SKM-1 treated with dmso at 0.1 percent for 144 hours (cell line): ENCODE measurements at regions not wholly inside any gene's neighbourhood (a gene's known extent, or its start where the extent isn't known, plus 50 kb on each side); places are given as distances from the start of the nearest gene placed in this dataset.
A peak's percentile ranks its signal among the peaks of the same experiment; 100 is the strongest.

Source experiments
- DNase-seq: peaks from one replicate; lab custom pipeline; 2025; ENCODE audit not compliant: unreplicated experiment; lab: John Stamatoyannopoulos, UW

DNA sequence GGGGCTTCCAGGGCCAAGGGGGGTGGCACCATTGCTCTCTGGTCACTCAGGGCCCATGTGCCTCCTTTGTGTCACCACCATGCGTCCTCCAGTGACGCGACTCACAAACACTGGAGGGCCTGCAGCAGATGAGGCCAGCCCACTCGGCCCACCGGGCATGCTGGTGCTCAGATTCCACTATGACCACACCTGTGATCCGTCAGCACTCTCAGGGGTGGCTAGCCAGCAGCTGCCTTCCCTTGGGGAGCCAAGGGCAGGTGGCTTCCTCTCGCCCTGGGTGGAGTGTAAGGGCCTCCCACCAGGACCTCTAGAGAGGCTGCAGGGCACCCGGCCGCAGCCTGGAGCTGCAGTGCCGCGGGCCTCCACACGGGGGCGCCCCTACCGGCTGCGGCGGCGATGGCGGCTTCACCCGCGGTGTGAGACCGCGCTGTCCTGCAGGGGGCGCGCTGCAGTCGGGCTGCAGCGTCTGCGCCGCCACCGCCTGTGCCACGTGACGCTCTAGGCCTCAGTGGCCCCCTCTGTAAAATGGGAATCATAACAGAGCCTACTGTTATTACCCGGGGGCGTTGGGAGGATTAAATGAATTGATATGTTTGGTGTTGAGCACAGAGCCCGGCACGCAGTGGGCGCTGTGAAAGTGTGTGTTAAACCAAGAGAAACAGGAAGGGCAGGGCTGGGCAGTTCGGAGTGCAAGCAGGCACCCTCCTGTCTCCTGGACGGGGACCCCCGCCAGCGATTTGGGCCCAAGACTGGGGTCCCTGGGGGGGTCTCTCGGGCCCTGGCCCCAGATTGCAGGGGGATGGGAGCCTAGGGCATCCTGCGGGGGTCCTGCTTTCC lies 192.4 kb upstream of the GSE1 start:
- peak; percentile 65 for DNase-seq

DNA sequence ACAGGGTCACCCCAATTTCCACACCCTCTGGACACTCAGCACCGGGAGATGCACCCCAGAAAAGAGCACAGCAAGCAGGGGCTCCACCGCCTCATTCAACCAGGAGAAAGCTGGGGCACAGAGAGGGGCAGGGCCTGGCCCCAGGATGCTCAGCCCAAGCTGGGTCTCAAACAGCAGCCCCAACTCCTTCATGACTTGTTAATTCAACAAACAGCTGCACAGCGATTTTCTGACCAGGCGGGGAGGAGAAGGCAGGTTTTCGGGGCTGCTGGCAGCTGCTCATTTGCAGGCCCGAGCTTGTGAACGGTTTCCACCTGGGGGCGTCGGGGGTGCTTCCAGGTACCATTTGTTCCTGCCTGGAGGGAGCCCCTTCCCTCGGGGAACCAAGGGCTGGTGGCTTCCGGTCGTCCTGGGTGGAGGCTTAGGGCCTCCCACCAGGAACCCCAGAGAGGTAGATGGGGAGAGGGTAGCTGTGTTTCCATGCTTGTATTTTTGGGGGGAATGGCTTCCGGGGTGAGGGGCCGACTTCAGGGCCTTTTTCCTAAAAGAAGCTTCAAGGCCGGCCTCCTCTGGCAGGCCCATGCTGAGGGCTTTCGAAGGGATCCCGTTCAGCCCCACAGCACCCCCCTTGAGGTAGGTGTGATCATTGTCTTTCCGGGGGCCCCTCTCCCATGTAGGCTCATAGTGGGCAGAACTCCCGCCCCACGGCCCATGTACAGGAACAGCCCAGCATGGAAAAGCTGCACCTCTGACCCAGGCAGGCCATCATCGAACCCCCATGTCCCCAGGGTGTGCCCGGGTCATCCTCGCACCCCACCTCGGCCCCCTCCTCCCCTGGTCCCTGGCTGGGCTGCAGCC lies 191.6 kb upstream of the GSE1 start:
- DNase-seq = no peak

DNA sequence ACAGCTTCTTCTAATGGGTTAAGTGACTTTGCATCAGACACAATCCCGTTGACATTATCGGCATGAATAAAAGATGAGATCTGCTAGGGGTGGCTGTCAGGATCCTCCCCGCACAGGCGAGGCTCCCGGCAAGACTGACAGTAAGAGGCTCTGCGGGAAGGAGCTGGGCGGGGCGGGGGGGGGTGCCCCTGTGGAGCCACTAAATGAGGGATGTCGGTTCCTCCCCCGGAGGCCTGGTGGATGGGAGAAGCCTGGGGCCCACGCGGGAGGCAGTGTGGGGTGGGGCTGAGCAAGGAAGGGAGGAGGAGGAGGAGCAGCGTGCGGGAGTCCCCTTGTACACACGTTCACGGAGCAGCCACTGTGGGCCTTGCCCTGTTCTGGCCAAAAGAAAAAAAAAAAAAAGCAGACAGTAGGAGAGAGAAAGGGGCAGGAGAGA lies 190.9 kb upstream of the GSE1 start:
- DNase-seq = no peak

DNA sequence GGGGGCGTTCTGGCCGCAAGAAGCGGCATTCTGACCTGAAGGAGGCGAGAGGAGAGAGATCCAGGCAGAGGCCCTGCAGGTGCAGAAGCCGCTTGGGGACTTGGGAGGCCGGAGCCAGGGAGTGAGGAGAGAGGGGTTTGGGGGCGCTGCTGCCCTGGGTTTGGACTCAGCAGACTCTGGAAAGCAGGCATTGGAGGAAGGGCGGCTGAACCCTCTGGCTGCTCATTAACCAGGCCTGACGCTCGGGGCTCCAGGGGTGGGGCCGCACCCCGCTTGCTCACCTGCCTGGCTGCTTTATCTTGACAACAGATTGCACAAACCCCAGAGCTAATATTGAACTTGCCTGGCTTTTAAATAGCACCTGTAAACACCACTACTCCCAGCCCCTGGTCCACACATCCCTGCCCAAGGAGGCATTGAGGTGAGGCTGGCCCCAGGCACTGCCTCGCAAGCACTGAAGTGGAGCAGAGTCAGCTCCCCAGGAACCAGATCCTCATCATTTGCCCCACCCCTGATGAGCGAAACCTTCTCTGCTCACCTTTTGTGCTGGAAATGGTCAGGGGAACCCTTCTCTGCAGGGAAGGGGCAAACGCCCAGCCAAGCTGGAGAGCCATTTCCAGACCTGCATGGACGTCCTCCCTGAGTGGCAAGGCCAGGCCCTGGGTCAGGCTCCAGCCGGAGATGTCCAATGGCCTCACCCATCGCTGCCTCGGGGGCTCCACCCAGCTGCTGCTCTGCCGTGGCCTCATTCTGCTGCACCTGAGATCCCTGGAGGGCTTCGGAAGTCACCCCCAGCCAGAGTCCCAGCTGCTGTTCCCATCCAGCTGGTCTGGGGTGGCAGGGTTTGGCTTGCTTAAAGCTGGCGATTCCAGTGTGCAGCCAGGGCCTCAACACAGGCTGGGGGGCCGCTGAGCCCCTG lies 190.2 kb upstream of the GSE1 start:
- no peak for DNase-seq

DNA sequence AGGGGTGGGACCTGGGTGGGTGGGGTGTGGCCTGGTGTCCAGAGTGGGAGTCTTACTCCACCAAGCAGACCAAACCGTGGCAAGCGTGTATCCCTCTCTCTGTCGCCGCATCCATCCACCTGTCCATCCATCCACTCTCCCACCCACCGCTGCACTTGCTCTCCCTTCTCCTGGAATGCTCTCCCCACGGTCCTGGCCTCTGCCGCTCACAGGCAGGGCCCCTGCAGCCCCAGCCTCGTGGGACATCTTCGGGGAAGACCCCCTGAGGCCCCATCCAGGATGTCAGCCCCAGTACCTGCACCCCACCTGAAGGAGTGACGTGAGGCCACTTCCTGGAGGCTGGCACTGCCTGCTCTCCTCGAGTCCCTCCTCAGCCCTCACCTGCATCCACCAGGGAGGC lies 189.5 kb upstream of the GSE1 start:
- no peak for DNase-seq

DNA sequence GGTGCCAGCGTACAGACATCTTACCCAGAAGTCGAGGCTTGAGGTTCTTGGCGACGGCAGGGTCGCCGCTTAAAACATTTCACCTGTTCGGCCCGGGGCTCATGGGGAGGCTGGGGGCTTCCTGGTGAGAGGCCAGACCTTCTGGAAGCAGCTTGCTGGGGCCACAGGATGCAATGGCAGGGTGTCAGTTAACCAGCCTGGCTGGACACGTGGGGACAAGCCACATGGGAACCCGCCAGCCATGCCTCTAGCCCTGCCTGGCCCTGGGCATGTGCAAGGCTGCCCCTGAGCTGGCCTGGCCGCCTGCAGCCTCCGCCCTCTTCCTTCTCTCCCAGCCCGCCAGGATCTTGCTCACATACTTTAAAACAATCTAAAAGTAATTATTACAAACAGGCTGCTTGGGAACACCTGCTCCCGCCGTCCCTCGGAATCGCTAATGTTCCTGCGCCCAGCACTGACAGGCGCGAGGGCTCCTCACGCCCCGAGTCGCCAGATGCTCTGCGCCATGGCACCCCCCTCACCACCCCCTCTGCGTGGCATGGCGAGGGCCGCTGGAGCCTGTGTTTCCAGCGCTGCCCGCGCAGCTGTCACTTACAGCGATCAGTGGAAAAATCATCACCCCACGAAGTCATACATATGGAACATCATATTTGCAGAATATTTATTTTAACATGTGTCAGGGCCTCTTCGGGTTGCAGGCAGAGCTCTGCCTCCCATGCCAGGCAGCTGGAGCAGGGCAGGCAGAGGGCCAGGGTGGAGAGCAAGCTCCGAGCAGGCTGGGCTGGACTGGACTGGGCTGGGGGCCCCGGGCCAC lies 188.7 kb upstream of the GSE1 start:
- DNase-seq = no peak

DNA sequence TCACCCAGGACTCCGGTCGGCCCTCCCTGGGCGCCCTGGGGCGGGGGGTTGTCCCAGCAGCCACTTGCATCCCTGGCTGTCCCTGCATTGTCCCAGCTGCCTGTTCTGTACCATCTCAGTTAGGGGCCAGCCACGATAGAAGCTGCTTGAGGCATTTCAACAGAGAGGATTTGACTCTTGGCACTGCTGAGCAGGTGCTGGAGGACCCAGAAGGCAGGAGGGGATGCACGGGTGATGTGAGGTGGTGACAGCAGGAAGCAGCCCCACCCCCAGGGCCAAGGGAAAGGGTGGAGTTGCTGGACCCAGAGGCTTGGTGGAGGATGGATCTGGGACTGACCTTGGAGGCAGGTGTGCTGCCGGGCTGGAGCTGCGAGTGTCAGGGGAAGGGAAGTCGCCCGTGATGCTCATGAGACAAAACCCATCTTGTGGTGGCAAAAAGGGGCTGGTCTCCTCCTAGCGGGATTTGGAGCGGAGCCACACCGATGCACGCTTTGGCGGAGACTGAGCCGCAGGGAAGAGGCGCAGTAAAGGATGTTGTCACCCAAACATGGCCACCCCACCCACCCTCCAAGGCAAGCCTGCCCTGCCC lies 188.0 kb upstream of the GSE1 start:
- DNase-seq = no peak

DNA sequence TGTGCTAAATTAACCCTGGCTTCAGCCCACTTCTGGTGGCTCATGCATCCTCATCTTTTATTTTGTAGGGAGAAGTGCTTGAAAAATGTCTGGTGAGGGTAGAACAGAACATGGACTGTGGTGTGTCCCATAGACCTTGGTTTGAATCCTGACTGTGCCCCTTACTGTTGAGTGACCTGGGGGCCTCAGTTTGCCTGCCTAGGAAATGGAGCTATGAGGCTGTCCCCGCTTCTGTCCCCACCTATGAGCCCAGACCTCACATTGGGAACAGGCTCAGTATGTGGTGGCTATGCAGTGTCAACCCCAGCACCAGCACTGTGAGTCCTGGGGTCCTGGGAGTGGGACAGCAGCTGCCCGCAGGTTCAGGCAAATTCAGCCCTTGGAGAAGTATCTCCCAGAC lies 186.3 kb upstream of the GSE1 start:
- DNase-seq = no peak

DNA sequence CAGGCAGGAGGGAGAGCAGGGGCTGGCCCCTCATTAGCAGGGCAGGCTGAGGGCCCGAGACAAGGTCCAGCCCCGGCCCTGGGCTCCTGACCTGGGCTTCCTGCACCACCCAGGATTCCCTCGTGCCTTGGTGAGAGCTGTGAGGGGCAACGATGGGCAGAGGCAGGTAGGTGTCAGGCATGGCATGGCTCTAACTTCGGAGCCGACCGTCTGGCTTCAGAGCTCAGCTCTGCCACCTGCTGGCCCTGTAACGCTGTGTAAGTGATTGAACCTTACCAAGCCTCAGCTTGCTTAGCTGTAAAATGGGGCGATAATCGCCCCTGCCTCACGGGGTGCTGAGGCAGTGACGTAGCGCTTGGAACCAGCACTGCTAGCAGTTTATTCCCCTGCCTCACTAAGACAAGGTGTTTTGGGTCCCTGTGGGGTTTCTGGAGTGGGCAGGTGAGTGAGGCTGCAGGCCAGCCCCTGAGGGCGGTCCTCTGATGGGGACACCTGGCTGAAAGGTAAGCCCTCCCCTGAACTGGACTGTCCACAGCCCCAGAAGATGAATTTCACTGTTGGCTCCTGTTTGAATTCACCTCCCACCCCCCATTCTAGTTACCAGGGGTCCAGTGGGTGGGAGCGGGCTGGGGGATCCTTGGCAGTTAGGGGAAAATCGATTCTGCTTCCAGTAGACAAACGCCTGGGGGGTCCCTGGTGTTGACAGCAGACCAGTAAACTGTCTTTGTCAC lies 184.8 kb upstream of the GSE1 start:
- no peak for DNase-seq

DNA sequence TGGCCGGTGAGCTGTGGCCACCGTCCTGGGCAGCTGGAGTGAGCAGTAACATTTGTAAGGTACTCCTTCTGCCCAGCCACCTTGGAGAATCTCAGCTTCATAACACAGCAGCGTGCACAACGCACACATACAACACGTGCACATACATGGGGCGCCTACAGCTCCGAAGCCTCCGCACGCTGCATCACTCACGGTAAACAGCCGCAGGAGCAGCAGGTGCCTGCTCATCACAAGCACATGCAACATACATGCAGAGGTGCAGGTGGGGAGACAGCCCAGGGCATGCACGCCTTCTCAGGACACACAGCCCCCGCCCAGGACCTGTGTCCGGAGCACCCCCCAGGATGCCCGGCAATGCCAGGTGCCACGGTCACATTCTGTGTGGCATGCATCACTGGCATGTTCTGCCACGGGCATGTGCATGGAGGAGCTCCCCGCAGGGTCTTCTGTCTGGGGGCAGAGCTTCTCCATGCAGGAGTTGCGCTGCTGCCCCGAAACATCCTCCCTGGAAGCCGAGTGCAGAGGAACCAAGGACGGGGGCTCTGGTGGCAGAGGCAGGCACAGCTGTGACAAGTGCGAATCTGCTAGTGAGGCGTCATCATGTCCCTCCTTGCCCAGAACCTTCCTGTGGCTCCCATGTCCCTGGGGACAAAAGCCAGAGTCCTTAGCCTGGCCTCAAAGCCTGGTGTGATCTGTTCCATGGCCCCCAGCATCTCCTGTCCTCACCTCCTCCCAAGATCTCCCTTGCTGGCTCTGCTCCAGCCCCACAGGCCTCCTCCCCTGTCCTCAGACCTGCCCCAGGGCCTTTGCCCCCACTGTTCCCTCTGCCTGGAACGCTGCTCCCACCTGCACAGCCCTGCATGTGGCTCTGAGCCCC lies 184.0 kb upstream of the GSE1 start:
- DNase-seq = no peak

DNA sequence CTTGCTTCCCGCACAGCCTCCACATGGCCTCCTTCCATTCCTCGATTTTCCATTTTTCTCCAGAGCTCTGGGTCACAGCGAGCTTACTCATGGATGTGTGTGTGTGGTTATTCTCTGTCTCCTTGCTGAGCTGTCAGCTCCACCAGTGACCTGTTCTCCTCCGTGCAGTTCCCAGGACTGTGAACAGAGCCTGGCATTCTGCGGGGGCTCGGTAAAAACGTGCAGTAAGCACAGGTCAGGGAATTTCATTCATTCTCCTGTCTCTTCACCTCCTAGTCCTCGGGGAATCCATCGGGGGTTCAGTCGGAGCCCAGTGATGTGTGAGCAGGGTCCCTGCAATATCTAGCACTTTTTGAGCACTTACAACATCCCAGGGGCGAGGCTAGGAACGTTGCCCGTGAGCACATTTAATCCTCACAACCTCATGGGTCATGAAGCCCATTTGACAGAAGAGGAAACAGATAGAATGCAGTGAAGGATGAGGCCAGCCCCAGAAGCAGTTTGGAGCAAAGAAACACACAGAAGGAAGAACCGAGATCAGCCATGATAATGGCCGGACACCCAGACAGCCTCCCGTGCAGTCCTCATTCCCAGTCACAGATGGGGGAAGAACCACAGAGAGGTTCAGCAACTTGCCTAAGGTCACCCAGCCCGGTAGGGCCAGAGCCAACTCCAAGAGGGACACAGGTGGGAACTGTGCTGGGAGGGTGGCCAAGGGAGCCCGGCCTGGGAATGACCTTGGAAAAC lies 183.2 kb upstream of the GSE1 start:
- no peak for DNase-seq

DNA sequence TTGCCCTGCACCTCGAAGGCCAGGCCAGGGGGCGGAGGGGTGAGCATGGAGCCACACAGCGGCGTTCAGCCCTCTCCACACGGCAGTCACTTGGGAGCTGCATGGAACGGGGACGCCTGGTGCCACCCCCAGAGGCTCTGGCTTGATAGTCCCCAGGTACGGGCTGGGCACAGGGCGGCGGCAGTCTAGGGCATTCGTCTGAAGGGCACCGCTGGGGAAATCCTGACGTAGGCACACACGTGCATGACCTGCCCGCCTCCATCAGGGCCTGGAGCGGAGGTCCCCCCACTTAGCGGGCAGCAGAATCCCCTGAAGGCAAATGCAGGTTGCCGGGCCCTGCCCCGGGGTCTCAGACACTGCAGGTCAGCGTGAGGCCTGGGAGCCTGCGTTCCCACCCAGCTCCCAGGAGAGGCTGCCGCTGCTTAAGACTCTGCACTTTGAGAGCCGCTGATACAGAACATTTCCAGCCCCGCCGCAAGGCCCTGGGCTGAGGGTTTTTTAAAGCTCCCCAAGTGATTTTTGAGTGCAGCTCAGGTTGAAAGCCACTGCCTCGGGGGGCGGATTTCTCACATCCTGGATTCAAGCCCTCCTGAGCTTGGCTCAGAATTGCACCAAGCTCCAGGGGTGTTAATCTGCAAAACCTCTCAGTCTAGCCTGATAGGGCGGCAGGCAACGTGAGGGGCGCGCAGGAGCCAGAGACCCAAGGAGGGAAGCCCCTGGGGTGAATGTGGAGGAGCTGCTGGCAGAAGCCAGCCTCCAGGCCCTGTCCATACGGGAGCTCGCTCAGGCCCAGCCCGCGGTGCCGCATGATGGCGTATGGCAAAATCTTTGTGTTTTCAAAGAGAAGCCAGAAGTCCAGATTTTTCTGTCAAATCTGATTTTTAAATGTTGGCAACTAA lies 182.3 kb upstream of the GSE1 start:
- no peak for DNase-seq

DNA sequence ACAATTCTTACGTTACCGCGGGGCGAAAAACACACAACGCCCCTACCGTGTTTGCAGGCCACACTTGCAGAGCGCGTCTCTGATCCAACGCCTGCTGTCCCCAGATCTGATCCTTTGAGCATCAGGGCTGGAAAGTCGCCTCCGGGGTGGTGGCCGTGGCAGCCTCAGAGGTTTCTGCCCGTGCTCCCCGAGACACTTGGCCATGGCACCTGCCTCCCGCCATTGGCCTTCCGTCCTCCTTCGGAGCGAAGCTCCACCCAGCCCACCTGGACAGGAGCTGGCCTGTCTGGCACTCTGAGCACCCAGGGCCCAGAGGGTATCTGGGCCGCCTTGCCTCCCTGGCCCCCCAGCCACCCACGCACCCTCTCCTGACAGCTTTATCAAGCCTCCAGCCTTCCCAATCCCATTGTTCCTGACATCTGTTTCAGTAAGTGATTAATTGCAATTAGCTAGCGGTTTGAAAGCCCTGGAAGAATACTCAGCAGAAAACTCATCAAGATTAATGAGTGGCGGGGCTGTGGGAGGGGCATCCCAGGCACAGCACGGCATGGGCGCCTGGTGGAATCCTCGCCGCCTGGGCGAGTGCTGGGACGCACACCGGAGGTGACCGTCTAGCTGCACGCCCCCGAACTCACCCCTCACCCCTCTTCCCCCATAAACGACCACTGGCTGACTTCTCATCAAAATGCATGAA lies 181.5 kb upstream of the GSE1 start:
- no peak for DNase-seq

DNA sequence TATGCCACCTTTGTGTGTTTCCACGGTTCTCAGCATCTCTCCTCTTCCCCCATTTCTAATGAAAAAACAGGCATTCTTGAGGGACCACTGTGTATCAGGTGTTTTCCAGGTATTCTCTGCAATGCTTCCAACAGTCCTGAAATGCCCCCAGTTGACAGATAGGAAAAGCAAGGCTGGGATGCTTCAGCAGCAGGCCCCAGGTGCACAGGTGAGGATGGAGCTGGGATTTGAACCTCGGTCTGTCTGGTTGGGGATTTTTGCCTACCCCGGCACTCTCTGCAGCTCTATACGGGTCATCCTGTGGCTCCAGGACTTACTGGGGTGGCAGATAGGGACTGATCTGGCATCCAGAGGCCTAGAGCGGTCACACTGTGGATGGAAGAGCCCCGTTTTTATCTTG lies 180.5 kb upstream of the GSE1 start:
- no peak for DNase-seq

DNA sequence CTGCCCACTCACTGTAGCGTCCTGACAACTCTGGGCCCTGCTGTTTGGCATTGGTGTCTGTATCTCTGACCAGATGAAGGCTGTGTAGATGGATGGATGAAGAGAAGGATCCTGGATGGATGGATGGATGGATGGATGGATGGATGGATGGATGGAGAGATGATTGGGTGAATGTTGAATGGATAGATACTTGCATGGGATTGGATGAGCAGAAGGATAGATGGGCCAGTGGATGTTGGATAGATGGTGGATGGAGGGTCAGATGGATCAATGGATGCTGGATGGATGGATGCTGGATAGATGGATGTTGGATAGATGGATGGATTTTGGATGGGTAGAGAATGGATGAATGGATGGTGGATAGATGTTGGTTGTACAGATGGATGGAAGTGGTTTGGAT lies 179.6 kb upstream of the GSE1 start:
- DNase-seq = no peak

DNA sequence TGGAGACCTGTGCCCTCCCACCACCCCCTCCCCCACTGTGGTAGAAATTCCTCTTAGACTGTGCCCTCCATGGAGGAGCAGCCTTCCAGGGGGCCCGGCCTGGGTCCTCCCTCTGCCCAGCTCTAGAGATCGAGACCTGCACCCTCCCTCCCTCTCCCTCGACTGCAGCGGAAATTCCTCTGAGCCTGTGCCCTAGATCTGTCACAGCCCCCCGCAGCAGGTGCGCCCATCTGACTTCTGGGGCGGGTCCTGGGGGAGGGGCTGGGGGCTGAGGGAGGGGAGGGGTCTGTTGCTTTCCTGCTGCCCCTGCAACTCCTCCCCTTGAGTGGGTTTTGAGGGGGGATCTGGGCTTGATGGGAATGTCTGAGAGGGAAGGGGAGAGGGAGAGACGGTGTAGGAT lies 177.8 kb upstream of the GSE1 start:
- no peak for DNase-seq
